ENCODE measurements at regions not wholly inside any gene's neighbourhood (a gene's known extent, or its start where the extent isn't known, plus 50 kb on each side); places are given as distances from the start of the nearest gene placed in this dataset.

DNA sequence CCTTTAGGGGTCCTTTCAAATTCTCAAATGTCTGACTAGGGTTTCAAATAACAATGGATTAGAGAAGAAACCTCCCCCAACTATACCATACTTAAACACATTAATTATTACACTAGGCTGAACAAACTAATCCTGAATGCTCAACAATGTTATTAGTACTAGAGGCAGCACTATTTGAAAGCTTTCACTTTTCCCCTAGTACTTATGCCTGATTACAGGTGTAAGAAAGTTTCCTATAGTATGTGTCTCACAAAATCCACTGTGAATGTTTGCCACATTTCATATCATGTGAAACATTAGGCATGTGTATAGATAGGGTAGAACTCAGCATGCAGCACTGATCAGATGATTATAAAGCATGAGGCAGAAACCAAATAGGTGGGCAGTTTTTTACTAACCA, 336.2 kb downstream of the ZNF674 start:
- H3K27ac Mint-ChIP-seq (ENCODE audit: low read depth, unreplicated experiment): no peak overlapping the region
- ChIA-PET POLR2A (no interaction called here), CTCF (no interaction called here)
- intact Hi-C loops (cut with micrococcal nuclease): no loop called here
- TF ChIP-seq, protein P1, sequence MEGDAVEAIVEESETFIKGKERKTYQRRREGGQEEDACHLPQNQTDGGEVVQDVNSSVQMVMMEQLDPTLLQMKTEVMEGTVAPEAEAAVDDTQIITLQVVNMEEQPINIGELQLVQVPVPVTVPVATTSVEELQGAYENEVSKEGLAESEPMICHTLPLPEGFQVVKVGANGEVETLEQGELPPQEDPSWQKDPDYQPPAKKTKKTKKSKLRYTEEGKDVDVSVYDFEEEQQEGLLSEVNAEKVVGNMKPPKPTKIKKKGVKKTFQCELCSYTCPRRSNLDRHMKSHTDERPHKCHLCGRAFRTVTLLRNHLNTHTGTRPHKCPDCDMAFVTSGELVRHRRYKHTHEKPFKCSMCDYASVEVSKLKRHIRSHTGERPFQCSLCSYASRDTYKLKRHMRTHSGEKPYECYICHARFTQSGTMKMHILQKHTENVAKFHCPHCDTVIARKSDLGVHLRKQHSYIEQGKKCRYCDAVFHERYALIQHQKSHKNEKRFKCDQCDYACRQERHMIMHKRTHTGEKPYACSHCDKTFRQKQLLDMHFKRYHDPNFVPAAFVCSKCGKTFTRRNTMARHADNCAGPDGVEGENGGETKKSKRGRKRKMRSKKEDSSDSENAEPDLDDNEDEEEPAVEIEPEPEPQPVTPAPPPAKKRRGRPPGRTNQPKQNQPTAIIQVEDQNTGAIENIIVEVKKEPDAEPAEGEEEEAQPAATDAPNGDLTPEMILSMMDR (IDR thresholded peaks at IDR 0.05; ENCODE audit: unreplicated experiment): no peak
- no peak for DNase-seq (ENCODE audit: unreplicated experiment)
- no TSS peak for BruUV-seq (replicated peaks)
- H3K4me1 Mint-ChIP-seq (ENCODE audit: insufficient read depth, unreplicated experiment): peaks cover 6% of the 10 kb centered on the region
- no peaks in the 10 kb centered on the region for H3K27me3 Mint-ChIP-seq (ENCODE audit: insufficient read depth, unreplicated experiment)
- H3K36me3 Mint-ChIP-seq (ENCODE audit: insufficient read depth, unreplicated experiment): no peaks in the 10 kb centered on the region
- no peaks in the 10 kb centered on the region for H3K9me3 Mint-ChIP-seq (ENCODE audit: unreplicated experiment)
- H3K4me3 Mint-ChIP-seq (ENCODE audit: unreplicated experiment): no peak overlapping the region

DNA sequence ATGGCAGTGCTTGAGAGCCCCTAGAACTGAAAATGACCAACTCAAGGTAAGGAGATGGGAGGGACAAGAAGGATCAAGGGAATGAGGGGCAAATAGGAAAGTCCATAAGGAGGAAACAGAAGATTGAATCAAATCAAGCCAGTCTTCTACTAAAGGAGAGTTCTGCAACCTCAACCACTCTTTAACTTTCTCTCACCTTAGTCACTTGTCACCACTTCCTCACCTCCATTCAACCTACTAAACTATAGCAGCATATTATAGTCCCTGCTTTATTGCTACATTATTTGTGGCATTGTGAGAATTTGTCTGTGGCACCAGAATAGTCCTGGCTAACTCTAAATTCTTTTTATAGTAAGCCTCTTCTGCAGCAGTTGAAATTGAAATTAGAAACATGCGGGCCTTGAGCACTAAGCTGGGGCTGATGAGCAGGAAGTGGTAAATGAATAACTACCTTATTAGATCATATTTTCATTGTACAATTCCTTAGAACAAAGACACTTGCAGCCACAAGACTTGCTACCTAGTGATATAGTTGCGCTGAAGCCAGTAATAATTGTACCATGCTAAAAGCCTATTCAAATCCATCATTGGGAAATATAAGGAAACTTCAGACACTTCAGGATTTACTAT, 336.9 kb downstream of the ZNF674 start:
- TF ChIP-seq, protein P1 (IDR thresholded peaks at IDR 0.05; ENCODE audit: unreplicated experiment): no peak
- CTCF ChIA-PET: no interaction called here
- Mint-ChIP-seq H3K4me3 (ENCODE audit: unreplicated experiment) (no peak overlapping the region), H3K36me3 (ENCODE audit: insufficient read depth, unreplicated experiment) (no peaks in the 10 kb centered on the region), H3K9me3 (ENCODE audit: unreplicated experiment) (no peaks in the 10 kb centered on the region), H3K27ac (ENCODE audit: low read depth, unreplicated experiment) (no peak overlapping the region), H3K27me3 (ENCODE audit: insufficient read depth, unreplicated experiment) (no peaks in the 10 kb centered on the region), H3K4me1 (ENCODE audit: insufficient read depth, unreplicated experiment) (peaks cover 6% of the 10 kb centered on the region)
- intact Hi-C loops (cut with micrococcal nuclease): no loop called here
- no peak for DNase-seq (ENCODE audit: unreplicated experiment)
- BruUV-seq (replicated peaks): no TSS peak
- POLR2A ChIA-PET: no interaction called here

DNA sequence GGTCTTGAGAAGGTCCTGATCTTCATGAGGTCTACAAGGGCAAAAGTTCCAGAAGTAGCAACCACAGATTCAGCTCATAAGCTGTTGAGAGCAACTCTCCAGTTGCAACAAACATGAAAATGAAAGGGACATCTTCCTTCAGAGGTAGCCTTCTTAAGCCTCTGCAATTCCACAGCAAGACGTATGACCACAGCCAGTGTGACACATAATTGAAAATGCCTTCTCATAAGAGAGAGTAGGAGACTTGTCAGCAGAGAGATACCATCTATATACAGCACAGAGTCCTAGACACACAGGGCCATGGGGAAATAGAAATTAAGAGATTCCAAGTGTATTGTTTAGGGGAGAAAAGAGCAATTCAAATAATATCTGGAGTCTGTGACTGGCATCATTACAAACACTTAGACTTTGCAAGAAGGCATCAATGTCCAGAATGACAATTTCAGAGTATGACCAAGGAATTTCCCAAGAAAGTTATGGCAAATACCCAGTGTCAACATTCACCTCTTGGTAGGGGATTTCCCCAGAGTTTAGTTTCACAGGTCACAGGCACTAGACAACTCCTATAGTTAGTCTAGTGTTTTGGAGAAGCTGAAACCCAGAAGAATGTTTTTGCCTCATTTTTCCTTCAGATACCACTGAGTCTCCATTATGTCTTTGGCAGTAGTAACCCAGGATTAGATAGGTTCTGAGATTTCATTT, 340.3 kb downstream of the ZNF674 start:
- DNase-seq (ENCODE audit: unreplicated experiment): peak; percentile 58
- peaks cover 3% of the 10 kb centered on the region for H3K4me1 Mint-ChIP-seq (ENCODE audit: insufficient read depth, unreplicated experiment)
- intact Hi-C loops (cut with micrococcal nuclease): no loop called here
- POLR2A ChIA-PET: interaction anchor here (0.6 kb wide), 1 partner anchor 19 kb away, joined by 3 read pairs; no protein-coding TSS in a partner anchor
- TF ChIP-seq, protein P1 (IDR thresholded peaks at IDR 0.05; ENCODE audit: unreplicated experiment): no peak
- BruUV-seq (replicated peaks): no TSS peak
- no peaks in the 10 kb centered on the region for H3K9me3 Mint-ChIP-seq (ENCODE audit: unreplicated experiment)
- peaks cover 9% of the 10 kb centered on the region for H3K27me3 Mint-ChIP-seq (ENCODE audit: insufficient read depth, unreplicated experiment)
- no peaks in the 10 kb centered on the region for H3K36me3 Mint-ChIP-seq (ENCODE audit: insufficient read depth, unreplicated experiment)
- H3K27ac Mint-ChIP-seq (ENCODE audit: low read depth, unreplicated experiment): no peak overlapping the region
- CTCF ChIA-PET: interaction anchor here (0.6 kb wide), 1 partner anchor 164 kb away, joined by 3 read pairs; no protein-coding TSS in a partner anchor
- no peak overlapping the region for H3K4me3 Mint-ChIP-seq (ENCODE audit: unreplicated experiment)

DNA sequence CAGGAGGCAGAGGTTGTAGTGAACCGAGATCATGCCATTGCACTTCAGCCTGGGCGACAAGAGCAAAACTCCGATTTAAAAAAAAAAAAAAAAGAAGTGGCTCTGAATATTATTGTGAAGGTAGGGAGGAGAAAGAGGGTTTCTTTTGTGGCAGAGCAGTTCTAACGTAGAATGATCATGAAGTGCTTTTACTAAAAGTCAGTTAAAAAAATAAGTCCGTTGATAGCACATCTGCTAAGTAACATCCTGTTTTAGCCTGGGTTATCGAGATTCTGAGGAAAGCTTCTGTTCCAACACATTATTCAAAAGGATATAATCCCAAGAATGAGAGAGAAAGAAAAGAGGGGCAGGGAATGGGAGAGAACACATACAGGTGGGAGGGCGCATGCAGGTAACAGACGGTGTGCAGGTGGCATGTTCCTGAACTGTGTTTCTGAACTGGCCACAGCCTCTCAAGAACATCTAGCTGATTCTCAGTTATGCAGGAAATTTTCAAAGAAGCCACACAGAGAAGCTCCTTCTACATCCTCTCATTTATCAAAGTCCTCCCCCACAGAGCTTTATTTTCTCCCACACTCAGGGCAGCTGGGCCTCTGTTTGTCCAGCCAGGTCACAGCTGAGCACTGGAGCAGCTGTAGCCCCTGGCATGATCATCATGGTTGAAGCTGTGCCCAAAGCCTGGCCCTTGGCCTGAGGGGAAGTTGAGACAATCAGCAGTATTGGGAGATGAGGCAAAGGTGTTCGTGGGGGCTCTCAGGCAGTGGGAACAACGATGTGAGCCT, 342.3 kb downstream of the ZNF674 start:
- no peak overlapping the region for H3K4me3 Mint-ChIP-seq (ENCODE audit: unreplicated experiment)
- CTCF ChIA-PET: no interaction called here
- no TSS peak for BruUV-seq (replicated peaks)

More for the DNA sequence above, 342.3 kb downstream of the ZNF674 start:
- TF ChIP-seq, protein P1 (IDR thresholded peaks at IDR 0.05; ENCODE audit: unreplicated experiment): no peak
- H3K27ac Mint-ChIP-seq (ENCODE audit: low read depth, unreplicated experiment): no peak overlapping the region
- H3K27me3 Mint-ChIP-seq (ENCODE audit: insufficient read depth, unreplicated experiment): peaks cover 22% of the 10 kb centered on the region
- no peaks in the 10 kb centered on the region for H3K4me1 Mint-ChIP-seq (ENCODE audit: insufficient read depth, unreplicated experiment)
- H3K36me3 Mint-ChIP-seq (ENCODE audit: insufficient read depth, unreplicated experiment): no peaks in the 10 kb centered on the region
- intact Hi-C loops (cut with micrococcal nuclease): no loop called here
- no peaks in the 10 kb centered on the region for H3K9me3 Mint-ChIP-seq (ENCODE audit: unreplicated experiment)
- no peak for DNase-seq (ENCODE audit: unreplicated experiment)
- POLR2A ChIA-PET: interaction anchor here (0.6 to 1.2 kb wide), 2 partner anchors 57 to 350 kb away, joined by 3 to 6 read pairs; no protein-coding TSS in a partner anchor
